ENCODE measurements at regions not wholly inside any gene's neighbourhood (a gene's known extent, or its start where the extent isn't known, plus 50 kb on each side); places are given as distances from the start of the nearest gene placed in this dataset.

DNA sequence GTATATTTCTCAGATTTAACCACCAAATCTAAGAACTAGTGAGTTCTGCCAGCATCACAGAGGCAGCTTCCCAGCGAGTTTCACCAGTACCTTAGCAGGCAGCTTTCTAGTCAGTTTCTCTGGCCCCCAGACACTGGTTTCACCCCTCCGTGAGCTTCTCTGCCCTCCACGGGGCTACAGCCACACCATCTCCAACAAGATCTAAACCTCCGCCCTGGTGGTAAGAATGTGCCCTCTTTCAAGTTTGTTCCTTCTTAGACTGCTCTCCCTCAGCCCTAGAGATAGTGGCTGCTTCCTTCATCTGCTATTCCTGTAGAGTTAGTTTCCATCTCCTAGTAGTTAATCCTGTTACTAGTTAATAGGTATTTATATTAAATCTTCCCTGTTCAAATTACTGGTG, 60.5 kb upstream of the TAB3 start:
- DNase-seq: no peak

DNA sequence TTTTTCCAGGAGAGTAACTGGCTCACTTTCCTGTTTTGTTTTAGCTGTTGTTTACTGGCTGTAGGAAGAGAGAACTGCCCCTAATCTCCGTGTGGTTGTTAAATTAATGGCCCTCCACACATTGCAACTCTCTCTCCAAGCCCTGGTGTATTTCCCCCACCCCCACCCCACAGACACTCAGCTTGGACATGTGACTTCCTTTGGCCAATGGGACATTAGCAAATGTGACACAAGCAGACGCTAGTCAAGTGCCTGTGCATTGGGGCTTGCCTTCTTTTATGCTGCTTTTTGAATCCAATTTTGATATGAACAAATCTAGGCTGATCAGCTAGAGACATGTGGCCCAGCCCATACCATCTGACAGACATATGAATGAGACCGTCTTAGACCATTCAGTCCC, 59.6 kb upstream of the TAB3 start:
- DNase-seq: no peak

DNA sequence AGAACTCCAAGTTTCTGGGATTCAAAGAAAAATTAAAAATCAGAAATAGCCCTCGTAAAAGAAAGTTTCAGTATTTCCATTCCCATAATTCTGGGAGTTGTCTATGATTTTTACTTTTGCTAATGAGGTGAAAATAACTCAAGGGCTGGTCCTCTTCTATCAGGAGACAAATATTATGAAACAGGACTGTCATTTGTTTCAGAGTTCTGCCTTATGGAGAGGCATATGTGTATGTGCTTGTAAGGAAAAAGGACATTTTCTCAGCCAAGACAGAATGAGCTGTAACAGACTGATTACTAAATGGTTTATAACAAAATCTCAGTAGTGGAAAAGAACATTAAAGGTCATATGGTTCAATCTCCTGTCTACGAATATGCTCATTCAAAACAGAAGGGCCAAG, 59.0 kb upstream of the TAB3 start:
- DNase-seq: no peak

DNA sequence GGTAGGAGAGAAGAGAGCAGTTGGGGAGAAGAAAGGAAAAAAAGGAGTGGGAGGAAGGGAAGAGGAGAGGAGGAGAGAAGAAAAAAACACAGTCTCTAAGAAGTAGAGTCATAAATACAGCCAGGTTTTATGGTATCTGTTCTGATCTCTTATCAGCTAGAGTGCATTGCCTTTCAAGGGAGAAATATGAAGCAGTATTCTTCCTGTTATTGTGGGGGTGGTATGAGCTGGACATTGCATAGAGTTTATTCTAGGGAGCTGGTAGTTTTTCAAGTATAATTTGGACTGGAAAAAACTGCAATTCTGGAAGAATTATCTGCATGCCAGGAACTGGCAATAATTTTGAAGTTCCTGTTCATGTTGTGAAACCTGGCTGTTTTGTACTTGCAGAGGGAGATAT, 54.9 kb upstream of the TAB3 start:
- no peak for DNase-seq

DNA sequence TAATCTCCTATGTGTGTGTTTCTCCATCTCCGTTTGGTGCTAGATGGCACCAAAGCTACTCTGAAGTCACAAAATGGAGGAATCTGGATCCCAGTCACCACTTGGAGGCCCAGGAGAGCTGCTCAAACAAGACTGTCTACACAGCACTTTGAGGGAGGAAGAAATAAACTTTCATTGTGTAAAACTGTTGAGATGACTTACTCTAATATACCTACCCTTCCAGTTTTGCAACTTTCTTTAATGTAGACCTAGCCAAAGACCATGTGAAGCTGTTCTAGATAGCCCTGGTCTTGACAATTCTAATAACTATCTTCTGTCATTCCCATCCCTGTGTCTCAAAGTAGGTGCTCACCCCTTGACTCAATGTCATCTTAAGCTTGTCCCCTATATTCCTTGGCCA, 52.8 kb upstream of the TAB3 start:
- DNase-seq: no peak

DNA sequence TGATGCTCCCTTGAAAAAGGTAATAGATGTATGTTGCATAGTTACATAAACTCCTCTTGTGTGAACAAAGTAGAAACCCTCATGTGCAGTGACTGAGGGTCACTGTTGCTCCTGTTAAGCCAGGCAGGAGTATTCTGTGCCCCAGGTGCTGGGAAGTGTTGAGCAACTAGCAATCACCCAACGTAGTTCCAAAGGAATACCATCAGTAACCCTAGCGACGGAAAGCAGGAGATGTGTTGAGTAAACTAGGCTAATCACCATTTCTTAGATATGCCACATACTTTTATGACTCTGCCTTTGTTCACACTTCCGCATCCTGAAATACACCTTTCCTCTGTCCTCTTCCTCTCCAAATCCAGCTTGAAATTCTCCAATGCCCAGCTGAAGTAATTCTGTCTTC, 50.9 kb upstream of the TAB3 start:
- DNase-seq: no peak
